ENCODE measurements at regions not wholly inside any gene's neighbourhood (a gene's known extent, or its start where the extent isn't known, plus 50 kb on each side); places are given as distances from the start of the nearest gene placed in this dataset.

DNA sequence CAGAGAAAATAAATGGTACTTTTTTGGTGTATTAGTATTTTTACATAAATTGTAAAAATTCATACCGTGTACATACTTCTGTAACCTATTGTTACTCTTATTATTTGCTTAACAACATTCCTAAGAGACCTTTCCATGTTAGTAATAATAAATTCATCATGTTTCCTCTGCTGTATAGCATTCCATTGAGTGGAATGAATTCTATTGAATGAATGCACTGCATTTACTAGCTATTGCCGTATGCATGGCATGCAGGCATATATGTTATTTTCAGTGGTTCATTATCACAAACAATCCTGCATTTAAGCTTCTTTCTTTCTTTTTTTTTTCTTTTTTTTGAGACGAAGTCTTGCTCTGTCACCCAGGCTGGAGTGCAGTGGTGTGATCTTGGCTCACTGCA lies 137.6 kb upstream of the TBX3 start:
- ChIA-PET POLR2A (ENCODE audit: unreplicated experiment) (no interaction called here), CTCF (interaction anchor here (0.5 kb wide), 1 partner anchor 190 kb away, joined by 4 read pairs; no protein-coding TSS in a partner anchor)
- Histone ChIP-seq H2AFZ (ENCODE audit: low read length) (no peak overlapping the region), H3K4me1 (ENCODE audit: insufficient read depth, low read length) (no peaks in the 10 kb centered on the region), H3K4me3 (ENCODE audit: low read length) (no peak overlapping the region), H3K27me3 (ENCODE audit: low read length) (no peaks in the 10 kb centered on the region), H4K20me1 (ENCODE audit: low read length) (no peaks in the 10 kb centered on the region), H3F3A (ENCODE audit: low read length, unreplicated experiment) (no peaks in the 10 kb centered on the region), H3K79me2 (ENCODE audit: low read length) (no peaks in the 10 kb centered on the region), H3K9me3 (ENCODE audit: low read length) (no peaks in the 10 kb centered on the region), H3K4me2 (ENCODE audit: low read length) (no peak overlapping the region), H3K27ac (ENCODE audit: low read length) (no peak overlapping the region), H3K36me3 (ENCODE audit: low read depth, low read length) (no peaks in the 10 kb centered on the region), H3K9ac (ENCODE audit: low read length) (no peak overlapping the region), H3K9me2 (replicated peaks; ENCODE audit: low read length) (no peaks in the 10 kb centered on the region)
- TF ChIP-seq EZH2 (IDR thresholded peaks at IDR 0.05; ENCODE audit: low read length, unreplicated experiment) (no peak), EZH2phosphoT487 (IDR thresholded peaks at IDR 0.05; ENCODE audit: borderline replicate concordance, low read length) (no peak)
- TF ChIP-seq, protein P1, sequence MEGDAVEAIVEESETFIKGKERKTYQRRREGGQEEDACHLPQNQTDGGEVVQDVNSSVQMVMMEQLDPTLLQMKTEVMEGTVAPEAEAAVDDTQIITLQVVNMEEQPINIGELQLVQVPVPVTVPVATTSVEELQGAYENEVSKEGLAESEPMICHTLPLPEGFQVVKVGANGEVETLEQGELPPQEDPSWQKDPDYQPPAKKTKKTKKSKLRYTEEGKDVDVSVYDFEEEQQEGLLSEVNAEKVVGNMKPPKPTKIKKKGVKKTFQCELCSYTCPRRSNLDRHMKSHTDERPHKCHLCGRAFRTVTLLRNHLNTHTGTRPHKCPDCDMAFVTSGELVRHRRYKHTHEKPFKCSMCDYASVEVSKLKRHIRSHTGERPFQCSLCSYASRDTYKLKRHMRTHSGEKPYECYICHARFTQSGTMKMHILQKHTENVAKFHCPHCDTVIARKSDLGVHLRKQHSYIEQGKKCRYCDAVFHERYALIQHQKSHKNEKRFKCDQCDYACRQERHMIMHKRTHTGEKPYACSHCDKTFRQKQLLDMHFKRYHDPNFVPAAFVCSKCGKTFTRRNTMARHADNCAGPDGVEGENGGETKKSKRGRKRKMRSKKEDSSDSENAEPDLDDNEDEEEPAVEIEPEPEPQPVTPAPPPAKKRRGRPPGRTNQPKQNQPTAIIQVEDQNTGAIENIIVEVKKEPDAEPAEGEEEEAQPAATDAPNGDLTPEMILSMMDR (conservative IDR thresholded peaks at IDR 0.05; ENCODE audit: low read depth, low read length) = no peak
- peak; percentile 26 for DNase-seq
- intact Hi-C loops (cut with micrococcal nuclease) = no loop called here
- no peak; the same call in 1 of the 2 replicates for ATAC-seq
- BruUV-seq (replicated peaks) = no TSS peak

- Histone ChIP-seq H3K79me2 (ENCODE audit: low read length) (no peaks in the 10 kb centered on the region), H3K4me3 (ENCODE audit: low read length) (no peak overlapping the region), H3K27ac (ENCODE audit: low read length) (no peak overlapping the region), H3K36me3 (ENCODE audit: low read depth, low read length) (no peaks in the 10 kb centered on the region), H3K27me3 (ENCODE audit: low read length) (no peaks in the 10 kb centered on the region), H3K4me1 (ENCODE audit: insufficient read depth, low read length) (no peaks in the 10 kb centered on the region), H3K9ac (ENCODE audit: low read length) (no peak overlapping the region), H3K9me3 (ENCODE audit: low read length) (no peaks in the 10 kb centered on the region), H3F3A (ENCODE audit: low read length, unreplicated experiment) (no peaks in the 10 kb centered on the region), H3K9me2 (replicated peaks; ENCODE audit: low read length) (no peaks in the 10 kb centered on the region), H3K4me2 (ENCODE audit: low read length) (no peak overlapping the region), H4K20me1 (ENCODE audit: low read length) (no peaks in the 10 kb centered on the region), H2AFZ (ENCODE audit: low read length) (no peak overlapping the region)
- BruUV-seq (replicated peaks) = no TSS peak
- intact Hi-C loops (cut with micrococcal nuclease) = no loop called here
- DNase-seq = no peak
- ChIA-PET POLR2A (ENCODE audit: unreplicated experiment) (no interaction called here), CTCF (no interaction called here)
- ATAC-seq = no peak
- TF ChIP-seq, protein P1 (conservative IDR thresholded peaks at IDR 0.05; ENCODE audit: low read depth, low read length) = no peak
- TF ChIP-seq EZH2phosphoT487 (IDR thresholded peaks at IDR 0.05; ENCODE audit: borderline replicate concordance, low read length) (no peak), EZH2 (IDR thresholded peaks at IDR 0.05; ENCODE audit: low read length, unreplicated experiment) (no peak)
Observed at GRCh38 chr12:114820796-114821195, 136.8 kb upstream of the TBX3 start.

GRCh38 chr12:114817571-114818425 lies 133.8 kb upstream of the TBX3 start:
- intact Hi-C loops (cut with micrococcal nuclease) = no loop called here
- H3K9me3 ChIP-seq (ENCODE audit: low read length) = no peaks in the 10 kb centered on the region

More at GRCh38 chr12:114817571-114818425, 133.8 kb upstream of the TBX3 start:
- Histone ChIP-seq H4K20me1 (ENCODE audit: low read length) (no peaks in the 10 kb centered on the region), H3K36me3 (ENCODE audit: low read depth, low read length) (no peaks in the 10 kb centered on the region), H3K4me1 (ENCODE audit: insufficient read depth, low read length) (peaks cover 3% of the 10 kb centered on the region), H2AFZ (ENCODE audit: low read length) (no peak overlapping the region), H3K9ac (ENCODE audit: low read length) (no peak overlapping the region), H3K4me2 (ENCODE audit: low read length) (no peak overlapping the region), H3K27ac (ENCODE audit: low read length) (no peak overlapping the region), H3K27me3 (ENCODE audit: low read length) (no peaks in the 10 kb centered on the region), H3F3A (ENCODE audit: low read length, unreplicated experiment) (peaks cover 2% of the 10 kb centered on the region), H3K79me2 (ENCODE audit: low read length) (no peaks in the 10 kb centered on the region), H3K4me3 (ENCODE audit: low read length) (no peak overlapping the region), H3K9me2 (replicated peaks; ENCODE audit: low read length) (no peaks in the 10 kb centered on the region)
- ChIA-PET POLR2A (ENCODE audit: unreplicated experiment) (interaction anchor here (0.6 kb wide), 1 partner anchor 14 kb away, joined by 4 read pairs; no protein-coding TSS in a partner anchor), CTCF (interaction anchor here (0.5 kb wide), 1 partner anchor 81 kb away, joined by 5 read pairs; no protein-coding TSS in a partner anchor)
- ATAC-seq (no peak), DNase-seq (no peak)
- no TSS peak for BruUV-seq (replicated peaks)
- TF ChIP-seq EZH2phosphoT487 (IDR thresholded peaks at IDR 0.05; ENCODE audit: borderline replicate concordance, low read length) = no peak
- TF ChIP-seq, protein P1 (conservative IDR thresholded peaks at IDR 0.05; ENCODE audit: low read depth, low read length) = no peak
- TF ChIP-seq EZH2 (IDR thresholded peaks at IDR 0.05; ENCODE audit: low read length, unreplicated experiment) = no peak
